Ishikawa (cell line): ENCODE measurements at regions not wholly inside any gene's neighbourhood (a gene's known extent, or its start where the extent isn't known, plus 50 kb on each side); places are given as distances from the start of the nearest gene placed in this dataset.

Experiments used
- CEBPB ChIP-seq: IDR thresholded peaks from 2 replicates; pipeline ENCODE4 v1.6.1; 2012
- CREB1 ChIP-seq: IDR thresholded peaks from 2 replicates; pipeline ENCODE4 v1.6.1; 2012; ENCODE audit warnings: low read depth
- EGR1 ChIP-seq: IDR thresholded peaks from 2 replicates; pipeline ENCODE4 v1.6.1; 2012
- EP300 ChIP-seq: IDR thresholded peaks from 2 replicates; pipeline ENCODE4 v1.6.1; 2012; ENCODE audit warnings: borderline replicate concordance
- FOXM1 ChIP-seq: IDR thresholded peaks from 2 replicates; pipeline ENCODE4 v1.6.1; 2012; ENCODE audit warnings: low read depth, borderline replicate concordance
- NFIC ChIP-seq: IDR thresholded peaks from 2 replicates; pipeline ENCODE4 v1.6.1; 2012
- RAD21 ChIP-seq: IDR thresholded peaks from 2 replicates; pipeline ENCODE4 v1.6.1; 2012; ENCODE audit warnings: low read depth
- TAF1 ChIP-seq: IDR thresholded peaks from 2 replicates; pipeline ENCODE4 v1.6.1; 2012; ENCODE audit warnings: low read depth, mild to moderate bottlenecking
- TCF12 ChIP-seq: IDR thresholded peaks from 2 replicates; pipeline ENCODE4 v1.6.1; 2012; ENCODE audit warnings: low read depth
- TEAD4 ChIP-seq: IDR thresholded peaks from 2 replicates; pipeline ENCODE4 v1.6.1; 2012
- USF1 ChIP-seq: IDR thresholded peaks from 2 replicates; pipeline ENCODE4 v1.6.1; 2012
- YY1 ChIP-seq: IDR thresholded peaks from 2 replicates; pipeline ENCODE4 v1.6.1; 2012; ENCODE audit warnings: low read depth
- ZBTB7A ChIP-seq: IDR thresholded peaks from 2 replicates; pipeline ENCODE4 v1.6.1; 2012; ENCODE audit warnings: low read depth
- TF ChIP-seq, protein P1 (sequence below): IDR thresholded peaks from 2 replicates; pipeline ENCODE4 v1.6.1; 2012; ENCODE audit warnings: low read depth, mild to moderate bottlenecking
- TF ChIP-seq, protein P2 (sequence below): IDR thresholded peaks from 2 replicates; pipeline ENCODE4 v1.6.1; 2012

- no peak for TF ChIP-seq FOXM1
- peak; percentile 58; the same call in 1 of the 2 replicates for TF ChIP-seq NFIC
These were observed 978.1 kb upstream of the ALCAM start for GRCh38 chr3:104388619-104389018.

DNA sequence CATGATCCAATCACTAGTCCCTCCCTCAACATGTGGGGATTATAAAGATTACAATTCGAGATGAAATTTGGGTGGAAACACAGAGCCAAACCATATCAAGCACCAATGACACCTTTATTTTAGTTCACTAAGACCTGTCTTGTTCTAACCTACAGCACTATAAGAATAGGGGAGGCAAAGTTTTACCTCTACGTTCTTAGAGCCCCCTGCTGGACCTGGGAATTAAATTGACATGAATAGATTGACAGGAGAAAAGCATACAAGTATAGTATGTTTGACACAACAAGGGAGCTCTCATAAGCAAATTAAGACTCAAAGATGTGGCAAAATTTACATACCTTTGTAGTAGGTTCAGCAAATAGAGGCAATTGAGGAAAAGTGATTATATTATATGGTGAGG lies 974.4 kb upstream of the ALCAM start:
- no peak for TF ChIP-seq TAF1
- no peak for TF ChIP-seq FOXM1
- no peak for TF ChIP-seq EP300
- TF ChIP-seq RAD21 = no peak
- TF ChIP-seq TEAD4 = no peak
- TF ChIP-seq CEBPB = no peak
- no peak for TF ChIP-seq ZBTB7A

DNA sequence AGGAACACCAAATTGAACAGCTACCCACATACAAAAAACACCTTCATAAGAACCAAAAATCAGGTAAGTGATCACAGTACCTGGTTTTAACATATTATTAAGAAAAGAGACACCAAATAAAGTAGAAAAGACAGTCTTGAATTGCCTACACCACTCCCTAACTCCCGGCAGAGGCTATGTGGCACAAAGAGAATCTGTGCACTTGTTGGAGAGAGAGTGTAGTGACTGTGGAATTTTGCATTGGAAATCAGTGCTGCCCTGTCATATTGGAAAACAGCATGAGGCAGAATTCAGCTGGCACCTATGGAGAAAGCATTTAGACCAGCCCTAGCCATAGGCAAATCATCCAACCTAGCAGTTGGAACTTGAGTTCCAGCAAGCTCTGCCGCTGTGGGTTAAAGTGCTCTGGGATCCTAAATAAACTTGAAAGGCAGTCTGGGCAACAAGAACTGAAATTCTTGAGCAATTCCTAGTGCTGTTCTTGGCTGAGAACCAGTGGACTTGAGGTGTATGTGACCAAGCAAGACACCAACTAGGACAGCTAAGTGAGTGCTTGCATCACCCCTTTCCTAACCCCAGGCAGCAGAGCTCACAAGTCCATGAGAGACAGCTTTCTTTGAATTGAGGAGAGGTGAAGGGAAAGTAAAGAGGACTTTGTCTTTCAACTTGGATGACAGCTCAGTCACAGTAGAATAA lies 969.6 kb upstream of the ALCAM start:
- no peak for TF ChIP-seq NFIC
- TF ChIP-seq USF1 = no peak
- no peak for TF ChIP-seq RAD21
- no peak for TF ChIP-seq CEBPB
- no peak for TF ChIP-seq EGR1
- no peak for TF ChIP-seq TEAD4
- TF ChIP-seq TAF1 = no peak
- no peak for TF ChIP-seq EP300
- TF ChIP-seq CREB1 = no peak
- TF ChIP-seq, protein P1, sequence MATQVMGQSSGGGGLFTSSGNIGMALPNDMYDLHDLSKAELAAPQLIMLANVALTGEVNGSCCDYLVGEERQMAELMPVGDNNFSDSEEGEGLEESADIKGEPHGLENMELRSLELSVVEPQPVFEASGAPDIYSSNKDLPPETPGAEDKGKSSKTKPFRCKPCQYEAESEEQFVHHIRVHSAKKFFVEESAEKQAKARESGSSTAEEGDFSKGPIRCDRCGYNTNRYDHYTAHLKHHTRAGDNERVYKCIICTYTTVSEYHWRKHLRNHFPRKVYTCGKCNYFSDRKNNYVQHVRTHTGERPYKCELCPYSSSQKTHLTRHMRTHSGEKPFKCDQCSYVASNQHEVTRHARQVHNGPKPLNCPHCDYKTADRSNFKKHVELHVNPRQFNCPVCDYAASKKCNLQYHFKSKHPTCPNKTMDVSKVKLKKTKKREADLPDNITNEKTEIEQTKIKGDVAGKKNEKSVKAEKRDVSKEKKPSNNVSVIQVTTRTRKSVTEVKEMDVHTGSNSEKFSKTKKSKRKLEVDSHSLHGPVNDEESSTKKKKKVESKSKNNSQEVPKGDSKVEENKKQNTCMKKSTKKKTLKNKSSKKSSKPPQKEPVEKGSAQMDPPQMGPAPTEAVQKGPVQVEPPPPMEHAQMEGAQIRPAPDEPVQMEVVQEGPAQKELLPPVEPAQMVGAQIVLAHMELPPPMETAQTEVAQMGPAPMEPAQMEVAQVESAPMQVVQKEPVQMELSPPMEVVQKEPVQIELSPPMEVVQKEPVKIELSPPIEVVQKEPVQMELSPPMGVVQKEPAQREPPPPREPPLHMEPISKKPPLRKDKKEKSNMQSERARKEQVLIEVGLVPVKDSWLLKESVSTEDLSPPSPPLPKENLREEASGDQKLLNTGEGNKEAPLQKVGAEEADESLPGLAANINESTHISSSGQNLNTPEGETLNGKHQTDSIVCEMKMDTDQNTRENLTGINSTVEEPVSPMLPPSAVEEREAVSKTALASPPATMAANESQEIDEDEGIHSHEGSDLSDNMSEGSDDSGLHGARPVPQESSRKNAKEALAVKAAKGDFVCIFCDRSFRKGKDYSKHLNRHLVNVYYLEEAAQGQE = no peak
- TF ChIP-seq ZBTB7A = no peak

DNA sequence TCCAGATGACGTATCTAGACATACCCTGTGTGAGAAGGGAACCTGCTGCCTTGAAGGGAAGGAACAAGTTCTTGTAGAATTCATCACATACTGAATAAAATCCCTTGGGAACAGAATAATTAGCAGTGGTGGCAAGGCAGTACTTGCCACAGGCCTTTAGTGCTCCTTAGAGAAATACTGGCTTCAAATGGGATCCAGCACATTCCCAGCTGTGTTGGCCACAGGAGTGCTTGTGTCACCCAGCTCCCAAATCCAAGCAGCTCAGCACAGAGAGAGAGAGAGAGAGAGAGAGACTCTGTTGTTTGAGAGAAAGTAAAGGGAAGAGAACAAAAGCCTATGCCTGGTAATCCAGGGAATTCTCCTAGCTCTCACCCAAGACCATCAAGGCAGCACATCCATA lies 969.0 kb upstream of the ALCAM start:
- TF ChIP-seq, protein P2, sequence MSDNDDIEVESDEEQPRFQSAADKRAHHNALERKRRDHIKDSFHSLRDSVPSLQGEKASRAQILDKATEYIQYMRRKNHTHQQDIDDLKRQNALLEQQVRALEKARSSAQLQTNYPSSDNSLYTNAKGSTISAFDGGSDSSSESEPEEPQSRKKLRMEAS = no peak
- TF ChIP-seq EGR1 (no peak), FOXM1 (no peak), NFIC (no peak), RAD21 (no peak), CEBPB (no peak), USF1 (no peak), YY1 (no peak), EP300 (no peak), TCF12 (no peak), TEAD4 (no peak), CREB1 (no peak), TAF1 (no peak), ZBTB7A (no peak)
- TF ChIP-seq, protein P1 = no peak

- TF ChIP-seq FOXM1 = no peak
- no peak for TF ChIP-seq NFIC
- TF ChIP-seq USF1 = no peak
- no peak for TF ChIP-seq EGR1
- TF ChIP-seq RAD21 = no peak
- TF ChIP-seq CREB1 = no peak
- TF ChIP-seq, protein P1 = no peak
- no peak for TF ChIP-seq ZBTB7A
- no peak for TF ChIP-seq YY1
- TF ChIP-seq TAF1 = no peak
- TF ChIP-seq CEBPB = no peak
- TF ChIP-seq TEAD4 = no peak
- TF ChIP-seq, protein P2 = no peak
- no peak for TF ChIP-seq EP300
- no peak for TF ChIP-seq TCF12
These were observed 963.8 kb upstream of the ALCAM start for GRCh38 chr3:104402902-104403301.
